ENCODE measurements at regions not wholly inside any gene's neighbourhood (a gene's known extent, or its start where the extent isn't known, plus 50 kb on each side); places are given as distances from the start of the nearest gene placed in this dataset.

GRCh38 chr5:5967373-5967772, 411.0 kb downstream of the MED10 start:
- TF ChIP-seq CTCF (optimal IDR thresholded peaks at IDR 0.05 in 1 of 3, IDR thresholded peaks at IDR 0.05 in 1 of 3, conservative IDR thresholded peaks at IDR 0.05 in 1 of 3; ENCODE audit: extremely low read depth in 1 of 3, insufficient read depth in 2 of 3, low read length in 3 of 3) (no peak), EZH2 (IDR thresholded peaks at IDR 0.05; ENCODE audit: low read length) (no peak)

Data from keratinocyte (primary cell).